Right kidney (tissue), 1 donor: ENCODE measurements at regions not wholly inside any gene's neighbourhood (a gene's known extent, or its start where the extent isn't known, plus 50 kb on each side); places are given as distances from the start of the nearest gene placed in this dataset.
A peak's percentile ranks its signal among the peaks of the same experiment; 100 is the strongest.
"Not testable (repeated sequence)": the region's sequence is repeated elsewhere in the genome, so short reads cannot be mapped to it uniquely, and the experiment has no call there.

Experiments used
- DNase-seq: peaks from one replicate; pipeline ENCODE4 v3.0.0-alpha.2; 2016

DNA sequence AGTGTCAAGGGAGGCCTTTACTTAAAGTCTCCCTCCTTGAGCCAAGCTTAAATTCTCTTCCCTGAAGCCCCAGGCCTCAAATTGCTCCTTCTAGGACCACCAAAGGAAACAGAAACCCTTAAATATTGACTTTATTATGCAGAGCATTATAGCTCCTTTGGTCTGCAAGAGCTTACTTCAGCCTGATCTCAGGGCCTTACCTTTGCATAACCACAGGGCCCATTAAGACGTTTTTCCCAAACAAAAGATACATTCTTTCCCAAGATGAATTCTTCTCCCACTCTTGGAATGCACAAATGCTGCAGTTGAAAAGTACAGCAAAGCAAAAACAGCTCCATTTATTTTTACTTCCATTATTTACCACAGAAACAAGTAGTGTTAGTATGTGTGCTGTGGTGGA is 130.8 kb downstream of the B3GNT2 start:
- no peak for DNase-seq

DNA sequence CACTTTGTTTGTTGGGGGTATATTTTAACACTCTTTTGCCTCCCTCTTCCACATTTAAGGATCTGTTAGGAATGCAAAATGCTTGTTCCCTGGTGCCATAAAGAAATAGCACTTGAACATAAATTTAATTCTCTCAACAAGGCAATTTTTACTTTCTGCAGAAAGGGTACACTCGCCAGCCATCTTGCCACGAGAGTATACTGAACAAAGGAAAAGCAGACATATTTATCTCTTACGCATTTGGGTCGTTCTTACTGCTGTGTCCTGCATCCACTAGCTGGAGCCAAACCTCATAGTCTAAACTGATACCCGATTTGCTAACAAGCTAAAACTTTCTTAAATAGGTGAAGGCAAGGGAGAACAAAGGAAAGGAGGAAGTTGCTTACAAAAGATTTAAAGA is 129.5 kb downstream of the B3GNT2 start:
- no peak for DNase-seq

DNA sequence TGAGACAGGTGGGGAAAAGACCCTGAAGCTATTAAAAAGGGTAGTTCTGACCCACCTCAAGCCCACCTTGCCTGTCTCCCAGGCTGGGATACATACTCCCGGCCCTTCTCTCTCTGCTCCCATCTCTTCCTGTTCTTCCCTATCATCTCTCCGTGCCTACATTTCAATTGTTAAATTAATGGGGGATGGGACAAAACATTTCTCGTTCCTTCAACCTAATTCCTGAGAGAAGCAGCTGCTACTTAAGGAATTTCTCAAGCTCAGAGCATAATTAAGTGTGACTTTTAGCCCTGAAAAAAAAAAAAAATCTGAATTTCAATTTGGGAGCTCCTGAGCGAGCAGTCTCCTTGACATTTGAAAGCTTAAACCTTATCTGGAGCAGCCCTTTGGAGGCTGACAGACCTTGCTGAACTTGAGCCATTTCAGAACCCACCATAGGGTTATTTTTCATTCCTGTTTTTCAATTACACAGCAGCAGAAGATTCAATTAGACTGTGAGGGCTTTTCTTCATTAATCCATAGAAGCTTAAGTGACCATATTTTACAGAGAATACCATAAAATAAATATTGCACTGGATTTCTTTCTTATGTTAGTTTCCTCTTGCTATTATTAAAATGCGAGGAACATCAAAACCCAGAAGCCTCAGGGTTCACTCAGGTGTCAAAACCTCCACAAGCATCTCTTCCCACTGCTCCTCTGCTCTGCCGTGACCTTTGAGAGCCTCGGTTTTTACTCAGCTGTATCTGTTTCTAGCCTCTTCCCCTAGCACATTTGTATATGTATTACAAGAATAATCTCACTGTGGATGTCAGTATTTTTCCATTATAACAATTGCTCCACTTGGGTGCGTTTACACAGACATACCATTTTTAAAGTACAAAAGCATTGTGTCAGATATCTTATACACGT is 125.7 kb downstream of the B3GNT2 start:
- no peak for DNase-seq

DNA sequence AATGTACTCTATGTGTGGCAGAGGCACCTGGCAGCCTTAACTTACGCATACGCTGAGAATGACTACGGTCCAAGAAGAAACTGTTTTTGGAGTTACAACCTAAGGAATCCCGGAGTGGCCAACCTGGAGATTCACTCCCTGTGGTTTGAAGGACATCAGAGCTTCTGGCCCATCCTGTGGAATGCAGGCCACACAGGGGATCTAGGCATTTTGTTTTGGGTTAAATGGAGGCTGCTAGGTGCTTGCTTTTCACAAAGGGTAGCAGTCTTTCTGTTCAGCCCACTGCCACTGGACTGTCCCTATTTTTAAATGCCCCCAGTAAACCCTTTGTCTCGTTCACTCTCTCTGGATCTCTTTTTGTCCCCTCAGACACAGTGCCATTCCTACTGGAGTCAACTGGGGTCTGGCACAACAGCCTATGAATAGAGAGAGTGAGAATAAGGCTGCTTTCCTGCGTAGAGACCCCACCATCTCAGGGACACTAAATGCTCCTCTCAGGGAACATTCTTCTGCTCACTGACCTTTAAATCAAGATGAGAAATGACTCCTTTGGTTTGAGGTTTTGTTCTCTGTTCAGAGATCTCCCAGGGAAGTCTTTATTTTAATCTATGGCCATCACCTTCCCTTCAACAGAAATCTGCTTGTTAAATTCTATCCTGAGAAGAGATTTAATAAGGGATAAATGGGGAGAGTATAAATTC is 124.9 kb downstream of the B3GNT2 start:
- DNase-seq = no peak

DNA sequence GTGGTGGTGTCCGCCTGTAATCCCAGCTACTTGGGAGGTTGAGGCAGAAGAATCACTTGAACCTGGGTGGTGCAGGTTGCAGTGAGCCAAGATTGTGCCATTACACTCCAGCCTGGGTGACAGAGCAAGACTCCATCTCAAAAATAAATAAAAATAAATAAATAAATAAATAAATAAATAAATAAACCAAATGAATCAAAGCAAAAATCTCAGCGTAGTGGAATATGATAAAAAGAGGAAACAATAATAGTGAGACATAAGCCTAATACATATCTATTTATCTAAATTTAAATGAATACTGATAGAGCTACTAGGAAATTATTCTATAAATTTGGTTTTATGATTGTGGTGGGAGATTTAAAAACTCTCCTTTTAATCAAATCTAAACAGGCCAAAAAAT is 124.2 kb downstream of the B3GNT2 start:
- not testable (repeated sequence) for DNase-seq

DNA sequence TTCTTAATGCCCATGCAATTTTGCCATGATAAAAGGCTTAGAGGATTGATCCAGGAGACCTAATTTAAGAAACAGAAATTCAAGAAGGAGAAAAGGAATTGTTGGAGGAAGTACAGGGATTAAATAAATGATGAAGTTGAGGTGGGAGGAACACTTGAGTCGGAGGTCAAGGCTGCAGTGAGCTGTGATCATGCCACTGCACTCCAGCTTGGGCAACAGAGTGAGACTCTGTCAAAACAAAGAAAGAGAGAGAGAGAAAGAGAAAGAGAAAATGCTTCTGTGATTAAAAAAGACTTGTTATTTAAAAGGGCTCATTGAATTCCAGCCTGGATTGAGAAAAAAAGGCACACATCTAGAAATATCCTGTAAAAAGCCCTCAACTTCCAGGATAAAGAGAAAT is 123.2 kb downstream of the B3GNT2 start:
- DNase-seq = peak; percentile 37

DNA sequence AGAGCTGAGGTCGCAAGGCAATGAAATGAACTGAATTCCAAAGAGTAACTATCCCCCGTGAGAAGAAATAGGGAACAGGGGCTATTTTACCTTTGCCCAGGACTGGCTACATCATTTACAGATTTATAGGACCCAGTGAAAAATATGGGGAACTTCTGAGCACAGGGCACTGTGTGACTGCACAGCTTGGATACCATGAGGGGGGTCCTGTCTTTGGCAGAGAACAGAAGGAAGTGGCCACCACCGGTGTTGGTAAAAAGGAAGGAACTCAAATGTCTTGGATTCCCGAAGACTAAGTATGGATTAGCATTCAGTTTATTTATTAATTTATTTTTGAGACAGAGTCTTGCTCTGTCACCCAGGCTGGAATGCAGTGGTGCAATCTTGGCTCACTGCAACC is 119.6 kb downstream of the B3GNT2 start:
- no peak for DNase-seq

DNA sequence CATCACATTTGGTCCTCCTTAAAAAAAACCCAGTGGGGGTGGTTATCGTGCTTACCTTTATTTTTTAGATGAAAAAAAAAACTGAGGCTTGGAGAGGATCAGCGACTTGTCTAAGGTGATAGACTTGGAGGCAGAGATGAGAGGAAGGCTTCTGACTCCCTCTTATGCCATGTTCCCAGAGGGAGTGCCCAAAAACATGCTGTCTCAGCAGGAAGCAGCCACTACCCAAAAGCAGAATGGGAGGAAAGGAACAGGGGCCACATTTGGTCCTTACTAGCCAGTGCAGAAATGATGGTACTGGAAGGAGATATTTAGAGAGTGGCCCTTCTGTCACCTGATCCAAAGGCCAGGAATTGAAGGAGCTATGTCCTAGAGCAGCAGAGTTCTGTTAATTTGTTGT is 118.4 kb downstream of the B3GNT2 start:
- no peak for DNase-seq

DNA sequence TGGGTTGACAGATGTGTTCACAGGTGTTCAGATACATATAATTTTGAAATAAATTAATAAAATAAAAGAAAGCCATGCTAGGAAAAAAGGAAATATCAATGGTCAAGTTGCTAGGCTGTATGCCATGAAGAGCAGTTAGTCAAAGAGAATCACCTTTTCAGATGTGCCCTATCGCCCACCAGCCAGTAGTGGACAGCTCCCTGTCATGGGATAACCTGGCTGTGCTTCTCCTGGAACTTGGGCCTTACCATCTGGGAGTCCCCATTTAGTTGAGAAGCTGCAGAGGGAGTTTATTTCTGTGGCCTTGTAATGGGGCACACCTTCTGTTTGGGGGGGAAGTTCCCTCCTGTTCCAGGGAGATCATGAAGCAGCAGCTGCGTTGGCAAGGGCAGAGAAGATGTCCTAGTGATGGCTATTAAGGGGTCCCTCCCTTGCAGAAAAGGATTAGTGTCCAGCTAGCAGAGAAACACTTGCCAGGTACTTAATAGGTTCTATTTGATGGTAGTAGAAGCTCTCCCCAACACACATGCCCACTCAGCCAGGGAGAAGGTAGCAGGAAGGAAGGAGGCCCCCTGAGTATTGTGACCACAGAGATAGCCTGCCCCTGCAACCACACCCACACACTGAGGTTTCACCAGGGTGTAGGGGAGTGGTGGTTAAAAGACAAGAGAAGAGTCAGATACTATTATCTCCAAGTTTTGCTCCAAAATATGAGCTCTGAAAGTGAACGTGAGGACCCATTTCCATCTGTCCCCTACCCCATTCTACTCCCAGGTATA is 117.7 kb downstream of the B3GNT2 start:
- no peak for DNase-seq

DNA sequence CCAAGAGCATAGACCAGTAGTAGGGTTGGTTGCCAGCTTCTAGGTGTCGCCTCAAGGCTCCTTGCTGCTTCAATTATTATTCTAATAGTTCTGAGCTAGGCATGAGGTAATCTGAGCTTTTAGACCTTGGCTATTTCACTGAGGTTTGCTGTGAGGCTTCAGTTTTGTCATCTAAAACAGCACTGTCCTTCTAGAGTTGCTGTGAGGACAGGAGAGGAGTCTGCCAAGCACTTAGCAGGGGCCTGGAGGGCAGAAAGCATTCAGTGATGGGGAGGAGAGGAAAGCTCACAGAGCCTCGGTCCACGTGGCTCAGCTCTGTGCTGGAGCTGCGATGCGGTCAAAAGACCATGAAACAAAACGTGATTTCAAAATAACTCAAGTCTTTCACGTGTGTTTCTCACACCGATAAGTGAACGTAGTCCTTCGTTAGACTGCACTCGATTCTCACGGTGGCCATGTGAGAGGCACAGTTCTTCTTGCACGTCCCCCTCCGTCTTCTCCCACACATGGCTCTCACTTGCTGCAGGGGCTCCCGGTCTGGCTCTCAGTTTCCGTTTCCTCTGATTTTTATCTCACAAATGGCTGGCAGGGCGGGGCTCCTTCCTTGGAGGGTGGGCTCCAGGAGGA is 113.7 kb downstream of the B3GNT2 start:
- peak; percentile 64 for DNase-seq

DNA sequence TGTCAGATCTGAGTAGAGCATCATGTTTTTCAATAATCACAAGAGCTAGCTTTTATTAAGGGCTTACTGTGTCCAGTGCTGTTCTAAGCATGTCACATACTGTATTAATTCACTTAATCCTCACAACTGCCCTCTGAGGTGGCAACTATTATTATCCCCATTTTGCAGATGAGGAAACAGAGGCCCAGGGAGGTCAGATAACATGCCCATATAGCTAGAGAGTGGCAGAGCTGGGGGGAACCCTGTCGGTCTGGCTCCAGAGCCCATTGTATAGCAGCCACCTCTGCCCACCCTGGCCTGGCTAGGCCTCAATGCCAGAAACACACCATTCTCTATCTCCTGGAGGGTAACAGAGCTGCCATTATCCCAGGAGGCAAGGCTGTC is 113.2 kb downstream of the B3GNT2 start:
- no peak for DNase-seq

DNA sequence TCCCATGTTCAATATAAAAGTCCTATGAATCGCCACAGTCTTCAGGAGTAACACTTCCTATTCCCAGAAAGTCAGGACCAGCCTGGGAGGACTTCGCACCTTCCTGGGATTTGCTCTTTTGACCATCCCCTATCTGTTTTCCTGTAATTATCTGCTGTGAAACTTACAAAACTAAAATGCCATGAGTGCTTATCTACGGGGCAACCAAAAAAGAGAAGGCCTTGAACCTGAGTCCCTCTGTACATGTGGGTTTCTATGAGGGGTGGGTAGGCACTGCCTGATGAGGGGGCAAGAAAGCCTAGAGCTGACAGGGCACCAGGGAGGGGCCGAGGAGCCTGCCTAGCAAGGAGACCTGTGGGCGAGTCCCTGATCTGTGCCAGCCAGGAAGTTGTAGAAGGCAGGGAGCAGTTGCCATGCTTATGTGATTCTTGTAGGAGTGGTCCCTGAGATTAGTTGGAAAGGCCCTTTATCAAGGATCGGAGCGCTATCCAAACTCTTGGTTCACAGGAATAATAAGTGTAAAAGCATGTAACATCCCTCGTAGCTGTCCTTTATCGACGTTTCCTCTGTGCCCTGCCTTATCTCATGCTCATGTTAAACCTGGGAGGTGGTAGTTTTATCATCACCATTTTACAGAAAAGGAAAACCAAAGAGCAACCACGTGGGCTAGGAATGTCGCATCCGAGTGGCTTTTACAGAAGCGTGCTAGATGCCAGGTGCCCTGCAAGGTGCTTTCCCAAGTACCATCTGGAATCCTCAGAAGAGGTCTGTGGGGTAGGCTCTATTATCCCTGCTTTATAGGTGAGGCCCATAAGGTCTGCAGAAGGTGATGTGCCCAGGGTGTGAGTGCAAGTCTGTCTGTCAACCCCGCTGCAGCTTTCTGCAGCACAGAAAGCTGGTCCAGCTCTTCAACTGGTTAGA is 111.8 kb downstream of the B3GNT2 start:
- DNase-seq = no peak

DNA sequence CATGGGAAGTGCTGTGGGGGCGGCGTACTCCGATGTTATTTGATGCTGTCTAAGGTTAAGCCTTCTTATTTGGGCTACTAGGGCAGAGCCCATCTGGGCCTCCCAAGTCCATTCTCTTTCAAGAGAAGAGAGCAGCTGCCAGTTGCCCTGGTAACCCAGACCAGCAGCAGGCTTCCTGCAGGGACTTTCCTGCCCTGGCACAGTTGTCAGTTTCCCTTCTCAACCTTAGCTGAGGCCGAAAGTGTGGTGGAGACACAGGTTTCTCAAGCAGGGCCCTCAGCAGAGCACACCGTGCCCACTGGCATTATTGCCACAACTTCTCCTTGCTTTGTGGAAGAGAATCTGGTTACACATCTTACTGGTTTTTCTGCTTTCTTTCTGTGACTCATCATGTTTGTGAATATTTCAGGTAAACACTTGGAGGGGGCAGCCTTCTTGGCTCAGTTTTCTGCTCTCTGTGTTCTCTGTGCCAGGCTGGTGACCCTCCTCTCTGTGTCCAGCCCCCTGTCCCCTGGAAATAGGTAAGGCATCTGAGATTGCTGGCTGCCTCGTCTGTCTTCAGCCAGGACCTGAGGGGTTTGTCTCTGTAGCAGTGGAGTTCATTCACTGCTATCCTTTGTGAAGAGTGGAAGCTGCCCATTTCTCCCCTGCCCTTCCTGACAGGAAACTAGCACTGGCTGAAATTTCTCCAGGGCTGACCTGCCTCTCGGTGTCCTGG is 111.0 kb downstream of the B3GNT2 start:
- DNase-seq = no peak

DNA sequence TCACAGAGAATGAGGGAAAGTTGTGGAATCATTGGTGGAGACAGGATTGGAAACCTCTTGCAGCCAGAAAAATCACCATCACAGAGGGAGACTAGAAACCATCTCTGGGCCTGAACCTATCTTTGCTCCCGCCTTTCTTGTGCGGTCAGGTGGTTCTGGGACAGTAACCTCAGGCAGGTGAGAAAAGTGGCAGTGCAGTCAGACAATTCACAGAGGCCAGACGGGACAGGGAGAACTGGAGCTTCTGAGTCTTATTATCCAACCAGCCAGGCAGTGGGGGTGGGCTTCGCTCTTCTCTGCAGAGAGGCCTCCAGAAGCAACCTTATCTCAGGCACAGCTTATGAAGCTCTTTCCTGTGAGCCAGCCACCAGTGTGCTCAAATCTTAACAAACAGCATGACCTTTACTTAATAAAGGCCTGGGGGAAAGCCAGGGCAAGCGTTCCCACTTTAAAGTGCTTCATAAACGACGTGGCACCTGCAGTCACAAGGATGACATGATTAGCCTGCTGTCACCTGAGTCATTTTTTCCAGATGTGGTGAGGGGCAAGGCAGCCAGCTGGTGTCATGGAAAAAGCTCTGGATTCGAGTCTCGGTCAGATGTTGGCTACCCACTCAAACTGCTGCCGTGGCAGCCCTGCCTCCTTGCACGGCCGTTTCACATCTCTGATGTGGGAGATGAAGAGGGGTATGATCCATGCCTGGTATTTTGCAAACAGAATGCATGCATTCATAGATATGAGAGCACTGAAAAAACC is 109.7 kb downstream of the B3GNT2 start:
- DNase-seq = no peak

DNA sequence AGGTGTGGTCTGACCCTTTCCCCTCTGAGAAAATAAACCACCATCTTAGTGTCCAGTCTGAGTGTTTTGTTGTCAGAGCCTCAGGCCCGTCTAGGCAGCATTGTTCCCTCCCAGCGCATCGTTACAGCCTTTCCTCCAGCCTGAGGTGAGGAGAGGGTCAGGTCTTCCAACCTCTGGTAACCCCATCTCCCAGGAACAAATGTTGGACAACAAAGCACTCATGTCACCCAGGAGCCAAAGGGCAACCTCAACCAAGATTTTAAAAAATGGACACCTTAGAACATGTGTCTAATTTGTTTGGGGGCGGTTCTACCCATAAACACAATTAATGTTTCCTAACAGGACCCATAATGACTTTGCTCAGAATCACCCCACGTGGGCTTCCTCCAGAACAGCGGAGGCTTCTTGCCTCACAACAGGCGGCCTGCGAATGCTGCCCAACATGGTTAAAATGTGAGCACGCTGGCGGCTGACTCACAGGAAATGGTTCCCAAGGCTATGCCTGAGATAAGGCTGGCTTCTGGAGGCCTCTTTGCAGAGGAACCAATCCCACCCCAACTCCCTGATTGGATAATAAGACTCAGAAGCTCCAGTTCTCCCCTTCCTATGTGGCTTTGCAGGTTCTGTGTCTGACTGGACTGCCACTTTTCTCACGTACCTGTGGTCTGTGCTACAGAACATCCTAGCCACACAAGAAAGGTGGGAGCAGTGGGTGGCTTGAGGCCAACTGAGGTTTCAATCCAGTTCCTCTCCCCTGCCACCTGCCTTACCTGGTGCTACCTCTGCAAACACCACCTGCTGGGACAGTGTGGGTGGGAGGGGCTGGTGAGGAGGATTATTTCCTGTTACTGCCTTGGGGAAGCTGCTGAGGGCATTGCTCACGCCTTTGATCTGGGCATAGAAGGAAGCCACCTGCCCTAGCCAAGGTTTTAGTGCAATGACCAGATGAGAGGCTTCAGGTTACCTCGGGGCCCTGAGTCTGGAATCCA is 108.8 kb downstream of the B3GNT2 start:
- no peak for DNase-seq

DNA sequence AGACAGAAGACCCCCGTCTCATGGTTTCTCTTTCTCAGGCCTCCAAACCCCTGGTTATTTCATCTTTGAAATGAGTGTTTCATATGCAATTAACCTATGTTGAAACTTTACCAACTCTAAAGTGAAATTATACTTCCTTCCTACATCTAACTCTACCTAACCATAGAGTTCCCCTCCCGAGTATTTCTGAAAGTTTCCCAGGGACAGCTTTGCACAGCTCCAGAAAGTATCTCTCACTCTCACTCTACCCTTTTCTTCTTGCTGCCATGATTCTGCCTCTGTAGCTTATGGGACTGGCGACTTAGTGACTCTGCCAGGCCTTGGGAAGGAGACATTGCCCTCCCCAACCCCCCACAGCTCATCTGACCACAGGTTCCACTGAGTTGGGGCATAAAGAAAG is 107.9 kb downstream of the B3GNT2 start:
- no peak for DNase-seq

DNA sequence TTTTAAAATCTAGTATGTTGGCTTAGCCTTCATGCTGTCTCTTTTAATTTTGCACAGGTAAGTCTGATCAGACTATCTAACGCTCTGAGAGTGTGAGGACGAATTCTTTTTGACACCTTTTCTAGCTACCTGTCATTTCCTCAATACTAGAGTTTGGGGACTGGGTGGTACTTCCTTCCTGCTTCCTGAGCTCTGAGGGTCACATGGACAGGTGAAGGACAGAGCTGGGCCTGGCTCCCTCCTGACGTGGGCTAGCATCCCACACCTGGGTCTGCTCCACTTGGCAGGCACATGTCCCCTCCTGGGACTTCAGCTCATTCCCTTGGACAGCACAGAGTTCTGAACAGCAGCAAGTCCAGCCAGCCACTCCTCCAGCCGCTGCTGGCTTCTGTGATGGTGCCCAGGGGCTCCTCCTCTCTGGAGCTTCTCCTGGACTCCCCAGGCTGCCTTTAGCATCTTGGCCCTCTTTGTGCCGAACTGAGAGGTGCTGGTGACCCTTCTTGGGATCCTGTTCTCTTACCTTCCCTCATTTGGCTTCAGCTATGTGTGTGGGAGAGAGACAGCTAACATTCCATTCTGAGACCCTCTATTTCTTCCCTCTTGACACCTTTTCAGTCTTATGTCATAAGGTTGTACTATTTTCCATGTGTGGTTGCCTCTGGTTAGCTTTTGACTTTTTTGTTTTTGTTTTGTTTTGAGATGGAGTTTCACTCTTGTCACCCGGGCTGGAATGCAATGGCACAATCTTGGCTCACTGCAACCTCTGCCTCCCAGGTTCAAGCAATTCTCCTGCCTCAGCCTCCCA is 106.9 kb downstream of the B3GNT2 start:
- DNase-seq = no peak

DNA sequence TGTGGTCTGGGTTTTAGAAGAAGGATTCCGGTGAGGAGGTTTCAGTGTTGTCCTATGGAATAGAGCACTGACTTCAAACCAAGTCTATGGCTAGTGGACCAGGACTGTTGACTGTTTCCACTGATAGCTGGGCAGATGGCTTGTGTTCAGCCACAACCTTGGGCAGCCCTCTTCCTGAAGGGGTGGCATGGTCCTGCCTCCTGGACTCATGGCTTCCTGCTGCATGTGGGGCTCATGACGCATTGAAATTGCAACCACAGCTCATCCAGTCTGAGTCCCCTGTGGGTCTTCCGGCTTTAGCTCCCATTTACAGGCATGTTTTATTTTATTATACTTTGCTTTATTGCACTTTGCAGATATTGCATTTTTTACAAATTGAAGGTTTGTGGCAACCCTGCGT is 105.0 kb downstream of the B3GNT2 start:
- DNase-seq = no peak
